Kidney (tissue), 13 donors: ENCODE measurements at regions not wholly inside any gene's neighbourhood (a gene's known extent, or its start where the extent isn't known, plus 50 kb on each side); places are given as distances from the start of the nearest gene placed in this dataset.
A peak's percentile ranks its signal among the peaks of the same experiment; 100 is the strongest.

Source experiments
- DNase-seq, 5 donors: peaks; one replicate each; pipeline ENCODE4 v3.0.0-alpha.2; 2013 to 2020
- FAIRE-seq: peaks from 2 replicates; lab custom pipeline; 2012; peaks lifted over from hg19 to GRCh38; lab: Jason Lieb, UNC
- H3K27ac ChIP-seq, 2 donors: one replicate each; pipeline ENCODE4 v1.7.0; 2013; ENCODE audit warnings: low read depth in 2 of 2, low read length in 2 of 2, inconsistent platforms in 1 of 2
- H3K27me3 ChIP-seq: one replicate; pipeline ENCODE4 v1.7.1; 2013; ENCODE audit warnings: low read length, inconsistent platforms; ENCODE audit not compliant: control insufficient read depth, insufficient read depth
- H3K36me3 ChIP-seq, 3 donors: one replicate each; pipeline versions ENCODE4 v1.7.0 to v1.7.1; 2013; ENCODE audit warnings: low read length in 3 of 3, control low read depth in 1 of 3, inconsistent platforms in 1 of 3; ENCODE audit not compliant: insufficient read depth in 3 of 3, control insufficient read depth in 2 of 3
- H3K4me1 ChIP-seq, 3 donors: one replicate each; pipeline versions ENCODE4 v1.7.0 to v1.7.1; 2013; ENCODE audit warnings: low read length in 3 of 3, inconsistent platforms in 1 of 3, low read depth in 1 of 3; ENCODE audit not compliant: control insufficient read depth in 2 of 3, insufficient read depth in 2 of 3
- H3K4me3 ChIP-seq, 3 donors: one replicate each; pipeline versions ENCODE4 v1.7.0 to v1.8.1; 2013; ENCODE audit warnings: low read length in 3 of 3, control low read depth in 1 of 3, inconsistent platforms in 1 of 3
- H3K9ac ChIP-seq, 3 donors: one replicate each; pipeline versions ENCODE4 v1.7.0 to v1.7.1; 2013; ENCODE audit warnings: low read length in 3 of 3, control low read depth in 1 of 3, inconsistent platforms in 1 of 3
- H3K9me3 ChIP-seq, 3 donors: one replicate each; pipeline versions ENCODE4 v1.7.0 to v1.7.1; 2013; ENCODE audit warnings: low read length in 3 of 3, control low read depth in 1 of 3, inconsistent platforms in 1 of 3; ENCODE audit not compliant: control insufficient read depth in 2 of 3, insufficient read depth in 1 of 3
- CTCF ChIP-seq: IDR thresholded peaks from 3 replicates; pipeline ENCODE4 v1.5.1; 2012; ENCODE audit warnings: mild to moderate bottlenecking, moderate library complexity, borderline replicate concordance; ENCODE audit not compliant: insufficient read depth; ENCODE audit errors: extremely low read depth
- intact Hi-C: fragments of 100-400 bp; cut with DNase I; formaldehyde crosslinking; loops from one replicate; pipeline ENCODE4 v1.11.1; 2022
- donor health status: control.
- donor health status: control.
- donor health status: control.
- donor health status: control.
- donor health status: control.
- donor health status: DM: yes; HTN: yes; CAD: no.
- donor health status: Normal renal cell carcinoma (clear cell type).

GRCh38 chr9:81266674-81267073, 422.7 kb downstream of the TLE1 start:
- Histone ChIP-seq H3K27me3 (no peaks in the 10 kb centered on the region), H3K9ac (no peak overlapping the region), H3K9me3 (no peaks in the 10 kb centered on the region), H3K27ac (no peak overlapping the region), H3K4me1 (no peaks in the 10 kb centered on the region), H3K4me3 (no peak overlapping the region), H3K36me3 (no peaks in the 10 kb centered on the region)
- no peak for TF ChIP-seq CTCF
- intact Hi-C loops, result no loop called here
- FAIRE-seq (no peak), DNase-seq (no peak)

GRCh38 chr9:81266086-81266485, 423.3 kb downstream of the TLE1 start:
- no peaks in the 10 kb centered on the region for H3K27me3 ChIP-seq
- DNase-seq (no peak), FAIRE-seq (no peak)
- no peak overlapping the region for H3K4me3 ChIP-seq
- no peak overlapping the region for H3K9ac ChIP-seq
- H3K27ac ChIP-seq, result no peak overlapping the region
- H3K36me3 ChIP-seq, result no peaks in the 10 kb centered on the region
- no peaks in the 10 kb centered on the region for H3K9me3 ChIP-seq
- intact Hi-C loops, result no loop called here
- TF ChIP-seq CTCF, result no peak
- no peaks in the 10 kb centered on the region for H3K4me1 ChIP-seq

DNA sequence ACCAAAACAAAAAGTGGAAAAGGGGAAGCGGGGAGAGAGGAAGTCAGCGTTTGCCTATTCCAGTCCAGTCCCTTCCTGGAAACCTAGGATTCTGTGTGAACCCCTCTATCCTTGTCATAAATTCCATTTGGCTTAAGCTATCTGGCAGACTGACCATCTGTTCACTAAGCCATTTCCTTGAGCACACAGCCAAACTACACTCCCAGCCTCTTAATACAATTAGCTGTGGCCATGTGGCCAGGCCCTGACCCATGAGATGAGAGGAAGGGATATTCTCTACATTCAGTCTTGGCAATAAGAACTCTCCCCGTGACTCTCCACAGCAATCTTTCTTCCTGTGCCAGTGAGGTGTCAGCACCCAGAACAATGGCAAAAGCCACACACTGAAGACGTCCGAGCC, 424.8 kb downstream of the TLE1 start:
- no peak for FAIRE-seq
- peak in 1 of 5 donors; percentile 28 for DNase-seq
- Histone ChIP-seq H3K27ac (no peak overlapping the region), H3K27me3 (no peaks in the 10 kb centered on the region), H3K4me1 (no peaks in the 10 kb centered on the region), H3K9ac (no peak overlapping the region), H3K36me3 (no peaks in the 10 kb centered on the region), H3K4me3 (no peak overlapping the region), H3K9me3 (no peaks in the 10 kb centered on the region)
- TF ChIP-seq CTCF, result no peak
- intact Hi-C loops, result no loop called here

DNA sequence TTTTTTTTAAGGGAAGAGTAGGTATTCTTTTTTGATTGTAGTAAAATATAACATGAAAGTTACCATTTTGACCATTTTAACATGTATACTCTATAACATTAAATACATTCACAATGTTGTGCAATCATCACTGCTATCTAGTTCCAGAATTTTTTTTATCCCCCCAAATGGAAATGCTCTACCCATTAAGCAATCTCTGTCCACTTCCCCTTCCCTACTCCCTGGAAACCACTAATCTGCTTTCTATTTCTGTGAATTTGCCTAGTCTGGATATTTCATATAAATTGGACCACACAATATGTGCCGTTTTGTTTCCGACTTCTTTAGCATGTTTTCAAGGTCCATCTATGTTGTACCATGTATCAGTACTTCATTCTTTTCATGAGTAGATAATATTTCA, 429.5 kb downstream of the TLE1 start:
- no peaks in the 10 kb centered on the region for H3K36me3 ChIP-seq
- no peak overlapping the region for H3K9ac ChIP-seq
- intact Hi-C loops, result no loop called here
- H3K9me3 ChIP-seq, result no peaks in the 10 kb centered on the region
- no peaks in the 10 kb centered on the region for H3K4me1 ChIP-seq
- no peak overlapping the region for H3K4me3 ChIP-seq
- DNase-seq (no peak), FAIRE-seq (no peak)
- no peaks in the 10 kb centered on the region for H3K27me3 ChIP-seq
- no peak for TF ChIP-seq CTCF
- H3K27ac ChIP-seq, result no peak overlapping the region
